Osteoblast (primary cell): ENCODE measurements at regions not wholly inside any gene's neighbourhood (a gene's known extent, or its start where the extent isn't known, plus 50 kb on each side); places are given as distances from the start of the nearest gene placed in this dataset.

Experiments used
- DNase-seq: peaks from one replicate; pipeline ENCODE4 v3.0.0; 2011; ENCODE audit warnings: low spot score, mixed read lengths; ENCODE audit not compliant: insufficient read length; ENCODE audit errors: missing footprints
- H2AFZ ChIP-seq: 2 replicates; pipeline ENCODE4 v1.6.0; 2011; ENCODE audit warnings: mild to moderate bottlenecking, low read length
- H3K27ac ChIP-seq: 2 replicates; pipeline ENCODE4 v1.5.1; 2011; ENCODE audit warnings: mild to moderate bottlenecking, low read depth, low read length, moderate library complexity
- H3K27me3 ChIP-seq: 2 replicates; pipeline ENCODE4 v1.6.0; 2012; ENCODE audit warnings: mild to moderate bottlenecking, control low read depth, inconsistent platforms, low read length, moderate library complexity; ENCODE audit not compliant: insufficient read depth
- H3K36me3 ChIP-seq: 2 replicates; pipeline ENCODE4 v1.5.1; 2011; ENCODE audit warnings: mild to moderate bottlenecking, low read length, control low read depth, moderate library complexity; ENCODE audit not compliant: insufficient read depth
- H3K4me1 ChIP-seq: 2 replicates; pipeline ENCODE4 v1.5.1; 2011; ENCODE audit warnings: mild to moderate bottlenecking, low read length, control low read depth, moderate library complexity; ENCODE audit not compliant: insufficient read depth
- H3K4me2 ChIP-seq: 2 replicates; pipeline ENCODE4 v1.6.0; 2011; ENCODE audit warnings: mild to moderate bottlenecking, low read length; ENCODE audit not compliant: insufficient read depth
- H3K4me3 ChIP-seq: fragments of 200-600 bp; sonication (generic); 3 replicates; pipeline ENCODE4 v1.5.1; 2012; ENCODE audit warnings: mild to moderate bottlenecking, low read length, inconsistent platforms; ENCODE audit not compliant: insufficient read depth
- H3K79me2 ChIP-seq: 2 replicates; pipeline ENCODE4 v1.6.0; 2012; ENCODE audit warnings: mild to moderate bottlenecking, low read length, control low read depth, inconsistent platforms; ENCODE audit not compliant: insufficient read depth
- H3K9me3 ChIP-seq: 2 replicates; pipeline ENCODE4 v1.5.1; 2011; ENCODE audit warnings: low read depth, low read length, control low read depth
- H4K20me1 ChIP-seq: 2 replicates; pipeline ENCODE4 v1.6.0; 2012; ENCODE audit warnings: mild to moderate bottlenecking, low read length, control low read depth; ENCODE audit not compliant: insufficient read depth
- TF ChIP-seq, protein P1 (sequence below): IDR thresholded peaks from 2 replicates; pipeline ENCODE4 v1.5.1; 2011; ENCODE audit warnings: mild to moderate bottlenecking, low read depth, low read length, moderate library complexity; ENCODE audit errors: extremely low read depth

DNA sequence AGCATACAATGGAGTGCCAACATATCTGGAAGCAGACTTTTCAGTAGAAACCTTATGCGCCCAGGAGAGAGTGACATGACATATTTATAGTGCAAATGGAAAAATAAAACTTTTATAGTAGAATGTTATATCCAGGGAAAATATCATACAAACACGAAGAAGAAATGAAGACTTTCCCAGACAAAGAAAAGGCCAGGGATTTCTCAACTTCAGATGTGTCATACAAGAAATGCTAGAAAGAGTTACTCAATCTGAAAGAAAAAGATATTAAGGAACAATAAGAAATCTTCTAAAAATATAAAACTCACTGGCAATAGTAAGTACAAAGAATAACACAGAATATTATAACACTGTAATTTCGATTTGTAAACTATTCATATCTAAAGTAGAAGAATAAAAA is 1269.3 kb downstream of the GRIK2 start:
- H2AFZ ChIP-seq: no peak overlapping the region
- no peaks in the 10 kb centered on the region for H3K79me2 ChIP-seq
- no peaks in the 10 kb centered on the region for H4K20me1 ChIP-seq
- TF ChIP-seq, protein P1, sequence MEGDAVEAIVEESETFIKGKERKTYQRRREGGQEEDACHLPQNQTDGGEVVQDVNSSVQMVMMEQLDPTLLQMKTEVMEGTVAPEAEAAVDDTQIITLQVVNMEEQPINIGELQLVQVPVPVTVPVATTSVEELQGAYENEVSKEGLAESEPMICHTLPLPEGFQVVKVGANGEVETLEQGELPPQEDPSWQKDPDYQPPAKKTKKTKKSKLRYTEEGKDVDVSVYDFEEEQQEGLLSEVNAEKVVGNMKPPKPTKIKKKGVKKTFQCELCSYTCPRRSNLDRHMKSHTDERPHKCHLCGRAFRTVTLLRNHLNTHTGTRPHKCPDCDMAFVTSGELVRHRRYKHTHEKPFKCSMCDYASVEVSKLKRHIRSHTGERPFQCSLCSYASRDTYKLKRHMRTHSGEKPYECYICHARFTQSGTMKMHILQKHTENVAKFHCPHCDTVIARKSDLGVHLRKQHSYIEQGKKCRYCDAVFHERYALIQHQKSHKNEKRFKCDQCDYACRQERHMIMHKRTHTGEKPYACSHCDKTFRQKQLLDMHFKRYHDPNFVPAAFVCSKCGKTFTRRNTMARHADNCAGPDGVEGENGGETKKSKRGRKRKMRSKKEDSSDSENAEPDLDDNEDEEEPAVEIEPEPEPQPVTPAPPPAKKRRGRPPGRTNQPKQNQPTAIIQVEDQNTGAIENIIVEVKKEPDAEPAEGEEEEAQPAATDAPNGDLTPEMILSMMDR: no peak
- H3K27me3 ChIP-seq: no peaks in the 10 kb centered on the region
- H3K4me2 ChIP-seq: no peak overlapping the region
- H3K4me1 ChIP-seq: no peaks in the 10 kb centered on the region
- H3K36me3 ChIP-seq: no peaks in the 10 kb centered on the region
- DNase-seq: no peak
- no peak overlapping the region for H3K4me3 ChIP-seq
- no peak overlapping the region for H3K27ac ChIP-seq
- peaks cover 2% of the 10 kb centered on the region for H3K9me3 ChIP-seq

DNA sequence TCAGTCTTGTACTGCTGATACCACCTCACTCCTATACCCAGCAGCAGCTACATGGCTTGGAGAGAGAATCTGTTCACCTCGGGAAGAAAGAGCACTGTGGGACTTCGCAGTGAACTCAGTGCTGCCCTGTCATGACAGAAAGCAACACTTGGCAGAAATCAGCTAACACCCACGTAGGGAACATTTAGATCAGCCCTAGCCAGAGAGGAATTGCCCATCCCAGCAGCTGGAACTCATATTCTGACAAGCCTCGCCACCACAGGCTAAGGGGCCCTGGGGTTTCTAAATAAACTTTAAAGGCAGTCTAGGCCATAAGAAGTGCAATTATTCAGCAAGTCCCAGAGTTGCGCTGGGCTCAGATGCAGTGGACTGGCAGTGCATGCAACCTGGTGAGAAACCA is 1266.8 kb downstream of the GRIK2 start:
- Histone ChIP-seq H3K4me2 (no peak overlapping the region), H2AFZ (no peak overlapping the region), H3K36me3 (no peaks in the 10 kb centered on the region), H4K20me1 (no peaks in the 10 kb centered on the region), H3K9me3 (peaks cover 2% of the 10 kb centered on the region), H3K27ac (no peak overlapping the region), H3K4me1 (no peaks in the 10 kb centered on the region), H3K79me2 (no peaks in the 10 kb centered on the region), H3K27me3 (no peaks in the 10 kb centered on the region), H3K4me3 (no peak overlapping the region)
- TF ChIP-seq, protein P1: no peak
- DNase-seq: no peak

DNA sequence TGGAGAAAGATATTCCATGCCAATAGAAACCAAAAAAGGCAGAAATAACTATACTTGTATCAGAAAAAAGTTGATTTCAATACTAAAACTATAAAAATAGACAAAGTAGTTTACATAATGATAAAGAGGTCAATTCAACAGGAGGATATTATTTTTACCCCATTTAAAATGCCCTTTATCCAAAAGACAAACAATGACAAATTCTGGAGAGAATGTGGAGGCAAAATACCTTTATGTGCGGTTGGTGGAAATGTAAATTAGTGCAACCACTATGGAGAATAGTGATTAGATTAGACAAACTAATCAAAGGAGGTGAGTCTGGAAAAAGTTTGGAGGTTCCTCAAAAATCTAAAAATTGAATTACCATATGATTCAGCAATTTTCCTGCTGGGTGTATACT is 1262.3 kb downstream of the GRIK2 start:
- no peaks in the 10 kb centered on the region for H3K36me3 ChIP-seq
- H3K4me3 ChIP-seq: no peak overlapping the region
- H3K27ac ChIP-seq: no peak overlapping the region
- H4K20me1 ChIP-seq: no peaks in the 10 kb centered on the region
- no peaks in the 10 kb centered on the region for H3K79me2 ChIP-seq
- no peak for DNase-seq
- peaks cover 2% of the 10 kb centered on the region for H3K9me3 ChIP-seq
- TF ChIP-seq, protein P1: no peak
- no peak overlapping the region for H2AFZ ChIP-seq
- no peak overlapping the region for H3K4me2 ChIP-seq
- no peaks in the 10 kb centered on the region for H3K4me1 ChIP-seq
- no peaks in the 10 kb centered on the region for H3K27me3 ChIP-seq

DNA sequence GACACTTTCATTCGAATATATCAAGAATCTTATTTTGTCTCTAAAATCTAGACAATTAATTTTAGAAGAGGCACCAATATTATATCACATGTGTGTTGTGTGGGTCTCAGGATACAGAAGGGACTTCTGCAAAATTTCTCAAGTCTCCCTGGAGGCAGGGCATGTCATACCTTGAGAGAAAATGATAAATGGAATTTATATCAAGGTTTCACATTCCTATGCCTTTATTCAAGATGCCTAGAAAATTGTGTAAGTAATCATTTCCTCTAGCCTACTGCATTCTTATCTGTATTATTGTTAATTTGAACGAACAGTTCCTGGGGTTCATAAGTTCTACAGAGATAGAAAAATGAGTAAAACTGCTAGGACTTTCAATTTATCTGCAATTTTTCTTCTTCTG is 1247.9 kb downstream of the GRIK2 start:
- TF ChIP-seq, protein P1: no peak
- Histone ChIP-seq H3K9me3 (no peaks in the 10 kb centered on the region), H3K36me3 (no peaks in the 10 kb centered on the region), H3K27me3 (no peaks in the 10 kb centered on the region), H3K79me2 (no peaks in the 10 kb centered on the region), H3K27ac (no peak overlapping the region), H3K4me3 (no peak overlapping the region), H3K4me2 (no peak overlapping the region), H3K4me1 (no peaks in the 10 kb centered on the region), H2AFZ (no peak overlapping the region), H4K20me1 (no peaks in the 10 kb centered on the region)
- DNase-seq: no peak
